Hematopoietic multipotent progenitor cell treated with erythropoietin and hydrocortisone succinate and interleukin-3 and kit ligand, for 4 days (in vitro differentiated cells): ENCODE measurements at regions not wholly inside any gene's neighbourhood (a gene's known extent, or its start where the extent isn't known, plus 50 kb on each side); places are given as distances from the start of the nearest gene placed in this dataset.

Experiments
- DNase-seq: peaks from one replicate; pipeline ENCODE4 v3.0.0-alpha.2; 2015

- no peak for DNase-seq
Observed at GRCh38 chr21:21605521-21605920, 607.3 kb downstream of the NCAM2 start.

DNA sequence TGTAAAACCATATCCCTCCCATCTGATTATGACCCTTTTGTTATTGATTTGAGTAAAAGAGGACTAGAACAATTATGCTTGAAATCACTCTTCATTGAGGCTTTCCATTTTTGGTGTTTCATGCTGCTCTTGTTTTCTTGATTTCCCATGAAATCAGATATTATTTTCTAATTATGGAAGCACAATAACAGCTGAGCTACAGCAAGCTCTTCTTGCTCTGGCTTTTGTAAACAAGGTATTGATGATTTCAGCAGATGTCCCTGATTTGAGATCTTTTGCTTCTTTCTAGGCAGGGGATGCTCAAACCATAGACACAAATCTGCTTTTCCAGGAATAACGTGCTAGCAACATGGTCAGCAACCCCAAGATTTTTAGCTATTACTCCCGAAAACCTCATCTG lies 607.8 kb downstream of the NCAM2 start:
- no peak for DNase-seq

DNA sequence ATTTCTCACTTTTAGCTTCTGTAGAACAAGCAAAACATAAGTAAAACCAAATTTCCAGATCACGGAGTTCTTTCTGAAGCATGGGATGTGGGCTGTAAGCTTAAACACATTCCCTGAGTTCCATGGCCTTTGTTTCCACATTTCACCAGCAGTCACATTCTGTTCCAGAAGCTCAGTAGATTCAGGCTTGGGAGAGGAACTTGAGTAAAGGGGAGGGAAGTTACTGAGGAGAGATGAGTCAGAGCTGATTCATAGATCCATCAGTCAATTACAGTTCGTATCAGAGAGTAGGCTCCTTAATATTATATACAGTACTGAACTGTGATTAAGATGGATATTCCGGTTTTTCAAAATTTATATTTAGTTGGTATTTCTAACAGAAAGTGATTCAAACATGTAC lies 614.3 kb downstream of the NCAM2 start:
- DNase-seq: no peak

- DNase-seq: no peak
Observed at GRCh38 chr21:21614966-21615365, 616.8 kb downstream of the NCAM2 start.

DNA sequence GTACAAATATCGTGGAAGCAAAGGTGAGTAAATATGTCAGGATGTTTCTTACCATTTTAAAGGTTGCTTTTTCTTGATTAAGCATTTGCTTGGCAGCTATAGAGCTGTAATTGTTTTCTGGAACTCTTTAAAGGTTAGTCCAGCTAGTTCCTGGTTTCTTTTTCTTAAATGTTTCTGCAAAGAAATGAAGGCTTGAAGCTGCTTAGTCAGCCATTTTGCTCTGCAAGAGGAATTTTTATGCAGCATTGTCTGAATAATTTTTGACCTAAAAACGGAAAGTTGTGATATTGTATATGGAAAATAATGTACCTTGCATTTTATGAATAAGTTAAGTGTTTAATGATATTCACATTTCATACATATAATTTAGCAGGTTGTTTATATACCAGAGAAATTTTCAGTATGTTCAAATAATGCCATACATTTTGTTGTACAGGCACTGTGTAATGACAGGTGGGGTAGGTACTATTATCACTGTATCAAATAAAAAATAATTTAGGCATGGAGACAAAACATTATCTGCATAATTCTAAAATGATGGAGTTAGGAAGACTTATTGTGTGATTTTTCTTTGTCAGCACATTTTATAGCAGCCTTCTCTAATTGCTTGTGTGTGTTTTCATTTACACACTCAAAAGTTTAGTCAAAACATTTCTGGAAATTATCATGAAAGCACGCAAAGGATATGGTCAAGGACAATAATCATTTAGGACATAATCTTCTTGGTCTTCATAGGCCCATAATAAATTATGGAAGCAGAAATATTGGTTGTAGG lies 624.4 kb downstream of the NCAM2 start:
- no peak for DNase-seq

DNA sequence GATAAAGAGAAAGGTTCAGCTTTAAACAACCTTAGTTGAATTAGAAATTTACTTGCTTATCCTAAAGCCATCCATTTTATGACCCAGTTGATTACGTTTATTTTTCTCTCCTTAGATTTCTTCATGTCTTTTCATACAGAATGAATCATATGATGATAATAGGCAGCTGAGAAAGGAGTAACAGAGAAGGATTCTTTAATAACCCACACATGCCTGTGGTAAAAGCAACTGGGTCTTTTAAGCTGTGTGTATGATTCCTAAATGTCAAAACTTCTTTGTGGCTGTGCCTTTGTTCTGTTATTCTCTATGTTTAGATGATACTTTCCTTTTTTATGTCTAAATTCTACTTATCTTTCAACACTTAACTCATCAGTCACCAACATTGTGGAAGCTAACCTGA lies 626.5 kb downstream of the NCAM2 start:
- DNase-seq: no peak

DNA sequence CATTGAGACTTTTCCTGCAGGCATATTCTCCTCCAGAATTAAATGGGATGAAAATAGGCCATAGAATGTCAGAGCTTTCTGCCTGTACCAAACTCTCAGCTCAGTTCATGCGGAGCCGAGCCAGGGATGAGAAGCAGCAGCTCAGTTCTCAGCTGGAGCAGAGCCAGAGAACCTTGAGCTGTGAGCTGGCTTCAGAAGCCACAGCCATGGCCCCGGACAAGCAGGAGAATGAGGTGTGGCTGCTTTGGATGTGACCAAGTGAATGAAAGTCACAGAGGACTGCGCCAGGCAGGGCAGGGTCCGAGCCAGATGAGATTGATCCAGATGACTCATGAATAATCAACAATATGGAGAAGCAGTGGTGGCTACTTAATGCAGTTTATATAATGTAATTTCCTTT lies 633.8 kb downstream of the NCAM2 start:
- DNase-seq: no peak

DNA sequence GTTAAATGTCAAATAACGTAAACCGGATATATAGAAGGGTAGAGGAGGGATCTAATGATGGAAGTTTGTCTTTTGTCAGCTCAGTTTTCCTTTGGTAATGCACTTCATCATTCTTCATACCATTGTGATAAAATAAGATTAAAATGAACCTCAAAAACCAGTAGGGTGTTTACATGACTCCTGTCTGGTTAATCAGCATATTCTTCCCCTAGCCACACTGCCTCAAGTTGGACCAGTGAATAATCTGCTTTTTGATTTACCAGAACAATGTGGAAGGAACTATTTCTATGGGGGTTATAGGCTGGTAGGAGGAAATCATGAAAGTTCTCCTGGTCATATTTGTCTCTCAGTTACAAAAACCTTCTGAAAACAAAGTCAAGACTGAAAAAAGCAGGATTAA lies 634.7 kb downstream of the NCAM2 start:
- DNase-seq: no peak

DNA sequence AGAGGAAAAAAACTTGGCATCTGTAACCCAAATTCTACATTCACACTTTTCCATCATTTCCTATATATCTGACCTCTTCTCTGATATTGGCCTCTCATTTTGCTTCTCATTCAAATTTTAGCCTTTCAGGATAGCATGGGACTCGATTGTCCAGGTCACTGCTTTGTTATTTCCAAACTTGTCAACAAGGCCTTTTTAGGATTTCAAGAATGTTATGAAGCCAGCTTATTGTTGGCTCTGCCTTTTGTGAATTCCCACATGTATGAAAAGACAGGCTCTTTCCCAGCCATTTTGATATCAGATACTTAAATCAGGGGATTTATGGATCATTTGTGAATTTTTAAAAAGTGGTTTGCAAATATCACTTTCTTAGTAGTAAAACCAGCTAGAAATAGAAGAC lies 663.5 kb downstream of the NCAM2 start:
- DNase-seq: no peak

- no peak for DNase-seq
Observed at GRCh38 chr21:21662776-21663175, 664.6 kb downstream of the NCAM2 start.

DNA sequence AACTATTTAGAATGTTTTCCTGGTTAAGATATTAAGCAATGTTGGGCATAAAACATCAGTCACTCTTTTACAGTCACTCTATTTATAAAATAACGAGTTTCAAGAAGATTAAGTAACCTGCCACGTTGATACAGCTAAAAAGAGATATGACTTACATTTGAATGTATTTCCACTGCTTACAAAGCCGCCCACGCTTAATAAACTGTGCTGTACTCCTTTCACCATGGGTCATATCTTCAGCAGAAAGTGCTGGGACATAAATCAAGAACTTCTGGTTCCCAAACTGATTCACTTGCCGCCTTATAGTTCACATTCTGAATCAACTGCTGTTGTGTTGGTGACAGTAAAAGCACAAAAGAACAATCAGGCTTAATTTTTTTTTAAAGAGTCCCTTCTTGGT lies 666.7 kb downstream of the NCAM2 start:
- DNase-seq: no peak

DNA sequence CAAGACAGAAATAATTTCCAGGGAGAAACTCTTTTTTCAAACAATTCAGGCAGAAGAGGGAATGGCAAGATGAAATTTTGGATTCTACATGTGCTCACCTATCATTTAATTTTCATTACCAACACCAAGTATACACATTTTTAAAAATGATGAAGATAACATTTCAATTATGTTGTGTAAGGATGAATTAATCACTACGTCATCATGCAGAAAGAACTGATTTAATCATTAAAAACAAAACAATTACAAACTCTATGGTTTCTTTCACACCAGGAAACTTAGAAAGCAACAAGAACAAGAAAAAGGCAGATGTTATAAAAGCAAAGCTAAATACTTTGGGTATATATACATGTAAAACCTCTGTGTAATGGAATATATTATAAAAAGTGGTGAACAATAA lies 668.5 kb downstream of the NCAM2 start:
- DNase-seq: no peak

DNA sequence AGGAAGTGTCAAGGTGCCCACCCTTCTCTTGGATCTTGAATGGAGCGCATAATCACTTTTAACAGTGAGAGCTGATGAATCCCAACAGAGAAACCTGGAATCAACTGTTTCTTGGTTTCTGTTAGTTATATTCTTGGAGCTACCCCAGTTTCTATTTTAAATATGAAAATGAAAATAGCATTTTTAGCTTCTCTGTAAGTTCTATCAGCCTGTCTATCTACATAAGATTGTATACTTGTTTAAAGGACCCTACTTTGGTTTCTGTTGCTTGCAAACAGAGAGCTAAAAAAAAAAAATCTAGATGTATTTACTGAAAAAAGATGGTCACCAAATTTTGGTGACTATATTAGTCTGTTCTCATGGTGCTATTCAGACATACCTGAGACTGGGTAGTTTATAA lies 670.0 kb downstream of the NCAM2 start:
- no peak for DNase-seq

- no peak for DNase-seq
Observed at GRCh38 chr21:21673959-21674358, 675.8 kb downstream of the NCAM2 start.

GRCh38 chr21:21675601-21676000 lies 677.4 kb downstream of the NCAM2 start:
- DNase-seq: no peak

- DNase-seq: no peak
Observed at GRCh38 chr21:21682172-21682571, 684.0 kb downstream of the NCAM2 start.

- DNase-seq: peak; percentile 9
Observed at GRCh38 chr21:21688889-21689288, 690.7 kb downstream of the NCAM2 start.

- no peak for DNase-seq
Observed at GRCh38 chr21:21690068-21690665, 692.0 kb downstream of the NCAM2 start.

- no peak for DNase-seq
Observed at GRCh38 chr21:21712748-21713520, 714.7 kb downstream of the NCAM2 start.

DNA sequence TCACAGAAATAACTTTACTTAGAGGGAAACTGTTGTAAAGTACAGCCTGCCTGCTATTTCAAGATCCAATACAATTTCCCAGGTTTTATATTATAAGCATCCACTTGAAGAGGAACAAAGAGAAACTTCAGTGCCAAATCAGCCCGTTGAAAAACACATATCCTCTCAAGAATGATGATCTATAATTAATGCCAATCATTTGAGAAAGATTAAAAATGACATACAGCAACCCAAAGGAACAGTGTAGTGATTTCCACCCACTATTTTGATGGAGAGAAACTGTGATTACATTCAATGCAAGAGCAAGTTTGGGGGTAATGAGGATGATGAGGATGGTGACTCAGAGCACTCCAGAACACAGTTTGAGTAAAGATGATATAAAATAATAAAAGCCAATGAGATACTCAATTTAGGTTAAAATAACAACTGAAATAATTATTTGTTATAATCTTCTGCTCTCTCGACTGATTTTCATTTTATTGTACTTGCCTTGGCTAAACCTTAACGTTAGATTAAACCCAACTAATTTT lies 715.5 kb downstream of the NCAM2 start:
- no peak for DNase-seq

DNA sequence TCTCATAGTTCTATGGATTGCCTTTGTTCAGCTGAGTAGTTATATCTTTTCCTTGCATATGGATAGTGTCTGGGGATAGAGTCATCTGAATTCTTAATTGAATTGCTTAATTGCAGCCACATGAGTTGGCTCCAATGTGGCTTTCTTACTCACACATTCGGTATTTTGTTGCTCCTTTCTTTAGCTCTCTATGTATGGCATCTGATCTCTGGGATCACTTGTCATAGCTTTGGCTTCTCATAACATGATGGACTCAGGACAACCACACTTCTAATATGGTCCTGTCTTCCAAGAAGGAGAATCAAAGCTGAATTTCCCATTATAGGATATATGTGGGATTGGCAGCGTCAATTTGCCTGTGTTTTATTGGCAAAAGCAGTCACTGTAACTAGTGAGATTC lies 716.2 kb downstream of the NCAM2 start:
- DNase-seq: no peak

DNA sequence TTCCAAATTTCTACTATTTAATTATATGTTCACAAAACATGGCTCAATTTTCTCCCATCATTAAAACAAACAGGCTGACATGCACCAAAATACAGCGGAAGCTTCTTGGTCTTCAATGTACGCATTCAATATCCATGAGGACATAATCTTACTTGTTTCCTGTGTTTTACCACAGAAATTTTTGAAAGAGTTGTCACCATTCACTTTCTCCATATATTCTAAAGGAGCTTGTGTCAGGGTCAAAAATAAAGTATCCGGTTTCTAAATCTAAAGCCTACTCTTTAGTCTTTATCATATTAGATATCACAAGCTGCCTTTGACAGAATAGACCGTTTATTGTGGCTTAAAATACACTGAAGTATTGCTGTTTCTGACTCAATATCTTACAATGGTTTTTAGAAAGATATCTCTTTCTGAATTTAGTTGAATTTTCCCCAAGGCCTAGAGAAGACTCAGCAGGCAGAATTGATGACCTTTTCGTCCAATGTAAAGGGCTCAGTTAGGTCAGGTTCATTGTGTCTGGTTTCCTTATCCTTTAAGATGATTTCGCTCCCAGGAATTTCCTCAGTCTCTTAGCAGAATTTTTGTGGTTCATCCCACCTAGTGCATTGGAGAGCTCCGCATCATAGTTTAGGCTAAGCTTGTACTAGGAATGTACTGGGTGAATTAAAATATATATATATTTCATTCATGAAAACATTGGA lies 717.2 kb downstream of the NCAM2 start:
- no peak for DNase-seq

DNA sequence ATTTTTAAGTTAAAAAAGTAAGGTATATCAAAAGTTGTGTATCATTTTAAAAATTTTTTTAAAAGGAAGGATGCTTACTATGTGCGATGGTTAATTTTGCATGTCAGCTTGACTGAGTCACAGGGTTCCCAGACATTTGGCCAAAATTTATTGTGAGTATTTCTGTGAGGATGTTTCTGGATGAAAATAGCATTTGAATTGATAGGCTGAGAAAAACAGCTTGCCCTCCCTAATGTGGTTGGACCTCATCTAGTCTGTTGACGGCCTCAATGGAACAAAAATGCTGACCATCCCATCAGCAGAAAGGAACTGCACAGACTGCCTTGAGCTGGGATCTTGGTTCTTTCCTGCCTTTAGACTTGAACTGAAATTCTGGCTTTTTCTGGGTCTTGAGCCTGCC lies 724.5 kb downstream of the NCAM2 start:
- DNase-seq: no peak
